ENCODE measurements at regions not wholly inside any gene's neighbourhood (a gene's known extent, or its start where the extent isn't known, plus 50 kb on each side); places are given as distances from the start of the nearest gene placed in this dataset.
"Not testable (repeated sequence)": the region's sequence is repeated elsewhere in the genome, so short reads cannot be mapped to it uniquely, and the experiment has no call there.

DNA sequence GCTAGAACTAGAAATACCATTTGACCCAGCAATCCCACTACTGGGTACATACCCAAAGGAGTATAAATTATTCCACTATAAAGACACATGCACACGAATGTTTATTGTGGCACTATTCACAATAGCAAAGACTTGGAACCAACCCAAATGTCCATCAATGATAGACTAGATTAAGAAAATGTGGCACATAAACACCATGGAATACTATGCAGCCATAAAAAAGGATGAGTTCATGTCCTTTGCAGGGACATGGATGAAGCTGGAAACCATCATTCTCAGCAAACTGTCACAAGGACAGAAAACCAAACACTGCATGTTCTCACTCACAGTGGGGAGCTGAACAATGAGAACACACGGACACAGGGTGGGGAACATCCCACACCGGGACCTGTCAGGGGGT, 207.8 kb upstream of the CCDC196 start:
- not testable (repeated sequence) for DNase-seq (ENCODE audit: low read depth)

DNA sequence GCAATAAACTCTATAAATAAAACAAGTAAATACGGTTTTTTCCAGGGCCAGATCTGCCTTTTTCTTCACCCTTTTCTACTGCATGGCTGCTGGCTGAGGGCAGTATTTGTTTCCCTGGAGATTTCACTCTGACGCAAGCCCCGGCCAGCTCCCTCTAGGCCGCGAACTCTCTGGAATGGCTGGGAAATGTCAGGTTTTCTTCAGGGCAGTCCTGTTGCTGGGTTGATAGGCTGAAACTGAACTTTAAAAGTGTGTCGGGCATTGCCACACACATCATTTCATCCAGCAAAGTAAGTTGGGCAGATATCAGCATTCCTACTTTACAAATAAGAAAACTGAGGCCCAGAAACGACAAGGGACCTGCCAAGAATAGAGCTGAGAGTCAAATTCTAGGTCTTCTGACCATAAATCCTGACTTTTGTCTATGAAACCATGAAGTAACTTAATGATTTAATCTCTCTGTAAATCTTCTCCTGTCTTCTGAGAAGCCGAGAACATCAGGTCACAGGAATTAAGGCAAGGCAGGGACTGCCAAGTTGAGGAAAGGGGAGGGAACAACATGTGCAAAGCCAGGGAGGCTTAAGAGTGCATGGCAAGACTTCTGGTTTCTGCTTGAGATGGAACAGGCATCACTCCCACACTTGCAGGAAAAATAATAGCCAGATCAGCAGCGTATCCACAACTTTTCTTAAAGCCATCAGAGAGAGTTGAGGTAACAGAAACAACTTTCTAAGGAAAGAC, 205.0 kb upstream of the CCDC196 start:
- DNase-seq (ENCODE audit: low read depth), result no peak

DNA sequence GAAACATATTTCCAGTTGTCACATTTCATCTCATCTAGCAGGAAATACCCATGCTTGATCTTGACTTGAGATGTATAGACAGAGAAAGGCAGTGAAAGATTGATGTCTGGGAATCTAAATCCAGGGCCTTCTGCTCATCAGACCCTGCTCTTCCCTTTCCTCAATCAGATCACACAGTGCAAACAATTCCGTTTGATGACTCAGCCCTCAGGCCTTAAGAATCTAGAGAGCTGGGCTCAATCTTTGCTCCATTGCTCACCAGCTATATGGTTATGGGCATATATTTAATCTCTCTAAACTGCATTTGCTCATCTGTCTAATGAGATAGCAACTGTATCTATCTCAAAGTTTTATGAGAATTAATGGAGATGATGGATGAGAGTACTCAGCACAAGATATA, 201.8 kb upstream of the CCDC196 start:
- DNase-seq (ENCODE audit: low read depth), result no peak

DNA sequence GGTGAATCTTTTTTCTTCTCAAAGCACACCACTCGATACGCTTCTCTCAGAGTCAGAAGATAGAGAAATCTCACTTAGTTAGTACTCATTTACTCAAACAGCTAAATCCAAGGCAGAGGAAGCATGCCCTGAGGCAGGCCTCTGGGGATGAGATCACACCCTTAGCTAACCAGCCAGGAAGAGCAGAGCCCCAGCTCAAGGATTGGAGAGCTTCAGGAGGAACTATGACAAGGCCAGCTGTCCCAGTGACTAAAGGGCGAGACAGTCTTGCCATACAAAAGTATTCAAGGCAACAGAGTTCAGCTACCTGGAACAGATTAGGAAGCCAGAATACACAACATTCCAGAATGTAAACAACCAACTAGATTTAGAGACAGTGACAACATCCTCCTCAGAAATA, 197.7 kb upstream of the CCDC196 start:
- DNase-seq (ENCODE audit: low read depth), result no peak

DNA sequence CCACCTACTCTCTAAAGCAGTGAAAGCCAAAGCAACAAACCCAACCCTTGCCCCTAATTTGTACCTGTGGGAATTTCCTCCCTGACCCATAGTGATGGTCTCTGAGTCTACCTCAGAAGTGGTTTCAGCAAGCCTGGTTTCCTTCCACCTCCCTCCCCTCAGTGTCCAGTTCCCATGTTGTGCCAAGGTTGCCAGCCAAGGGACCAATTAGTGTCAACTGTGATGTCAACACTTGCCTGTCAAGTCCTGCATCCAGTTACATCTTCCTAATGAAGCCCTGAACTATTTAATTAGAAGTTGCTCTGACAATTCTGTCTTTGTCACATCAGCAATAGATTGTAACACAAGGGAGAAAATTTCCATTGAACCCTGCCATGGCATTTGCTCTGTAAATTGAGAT, 194.4 kb upstream of the CCDC196 start:
- DNase-seq (ENCODE audit: low read depth), result no peak

DNA sequence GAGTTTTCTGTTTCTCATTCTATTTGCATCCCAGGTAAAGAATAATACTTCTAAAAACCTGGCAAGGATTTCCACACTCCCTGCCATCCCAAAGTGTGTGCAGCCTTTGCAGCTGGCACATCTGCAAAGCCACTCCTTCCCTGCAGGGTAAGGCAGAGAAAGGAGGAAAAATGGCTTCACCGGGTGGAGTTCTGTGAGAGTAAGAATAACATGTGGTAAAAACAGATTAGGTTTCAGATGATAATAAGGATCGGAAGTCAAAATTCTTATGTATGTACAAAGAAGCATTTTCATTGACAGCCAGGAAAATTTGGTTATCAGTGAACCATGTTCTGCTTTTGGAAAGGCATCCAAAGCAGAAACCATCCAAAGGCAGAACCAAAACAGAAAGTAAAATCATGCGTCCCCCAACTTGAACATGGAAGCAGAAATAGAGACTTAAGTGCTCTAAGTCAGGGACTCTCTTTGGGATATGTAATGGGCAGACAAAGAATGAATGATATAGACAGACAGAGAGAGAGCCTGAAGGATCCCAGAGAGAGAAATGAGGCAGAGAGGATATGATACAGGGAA, 192.6 kb upstream of the CCDC196 start:
- DNase-seq (ENCODE audit: low read depth), result no peak

DNA sequence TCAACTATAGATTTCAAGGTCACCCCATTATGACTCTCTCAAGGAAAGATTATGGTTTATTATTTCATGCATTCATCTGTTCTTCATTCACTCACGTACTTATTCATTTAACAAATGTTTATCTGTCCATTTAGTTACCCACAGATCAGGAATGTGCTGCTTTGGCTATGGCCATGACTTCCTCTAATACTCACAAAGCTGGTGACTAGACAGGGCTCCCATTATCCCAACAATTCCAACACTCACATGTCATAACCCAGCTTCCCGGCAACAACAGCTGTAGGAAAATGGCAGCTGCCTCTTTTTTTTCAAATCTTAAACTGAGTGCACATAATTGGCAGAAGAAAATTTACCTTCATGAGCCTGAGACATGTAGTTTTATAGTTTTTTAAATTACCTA, 190.8 kb upstream of the CCDC196 start:
- no peak for DNase-seq (ENCODE audit: low read depth)

DNA sequence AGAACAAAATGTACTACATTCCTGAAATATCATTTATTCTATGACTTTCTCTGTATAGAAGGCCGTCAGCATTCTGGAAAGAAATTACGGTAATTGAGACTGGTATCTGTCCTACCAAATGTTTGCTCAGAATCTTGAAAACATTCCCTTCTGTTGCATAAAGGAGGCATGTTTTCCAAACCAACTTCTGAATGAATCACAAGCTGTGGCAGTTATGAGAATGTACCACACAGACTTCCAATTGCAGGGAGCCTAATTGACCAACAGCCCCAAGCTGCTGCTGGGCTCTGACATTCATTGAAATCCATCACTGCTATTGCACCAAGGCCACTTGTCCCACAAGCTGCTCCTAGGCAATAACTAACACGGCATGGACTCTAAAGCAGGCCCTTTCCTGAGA, 185.3 kb upstream of the CCDC196 start:
- DNase-seq (ENCODE audit: low read depth), result no peak

DNA sequence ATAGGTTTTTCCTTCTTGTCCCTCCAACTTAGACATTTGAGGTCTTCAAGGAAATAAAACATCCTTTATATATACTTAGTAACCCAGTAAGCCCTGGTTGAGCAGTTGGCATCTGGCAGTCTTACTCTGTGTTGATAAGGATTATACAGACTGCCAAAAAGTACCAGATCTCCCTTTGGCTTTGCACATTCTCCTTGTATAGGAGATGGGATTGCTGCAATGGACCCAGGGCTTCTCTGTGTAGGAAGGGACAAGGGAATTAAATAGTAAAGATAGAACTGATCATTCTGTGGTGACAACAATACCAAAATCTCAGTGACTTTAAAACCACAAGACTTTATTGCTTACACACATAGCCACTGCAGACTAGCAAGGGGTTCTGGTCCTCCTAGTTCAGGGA, 180.1 kb upstream of the CCDC196 start:
- DNase-seq (ENCODE audit: low read depth), result no peak

DNA sequence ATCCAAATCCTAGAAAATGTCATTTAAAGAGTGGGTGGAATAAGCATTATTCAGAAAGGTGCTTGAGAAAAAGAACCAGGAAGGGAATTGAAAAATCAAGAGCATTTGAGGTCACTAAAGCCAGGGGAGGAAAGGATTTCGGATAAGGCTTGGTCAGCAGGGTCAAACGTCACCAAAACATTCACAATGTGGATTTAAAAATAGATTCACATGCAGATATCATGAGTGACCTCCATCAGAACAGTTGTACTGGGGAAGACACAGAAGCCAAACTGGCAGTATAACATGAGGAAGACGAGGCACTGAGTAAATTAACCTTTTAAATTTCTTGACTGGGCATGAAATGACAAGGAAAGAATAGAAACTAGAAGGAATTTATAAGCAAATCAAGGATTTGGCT, 175.1 kb upstream of the CCDC196 start:
- no peak for DNase-seq (ENCODE audit: low read depth)

DNA sequence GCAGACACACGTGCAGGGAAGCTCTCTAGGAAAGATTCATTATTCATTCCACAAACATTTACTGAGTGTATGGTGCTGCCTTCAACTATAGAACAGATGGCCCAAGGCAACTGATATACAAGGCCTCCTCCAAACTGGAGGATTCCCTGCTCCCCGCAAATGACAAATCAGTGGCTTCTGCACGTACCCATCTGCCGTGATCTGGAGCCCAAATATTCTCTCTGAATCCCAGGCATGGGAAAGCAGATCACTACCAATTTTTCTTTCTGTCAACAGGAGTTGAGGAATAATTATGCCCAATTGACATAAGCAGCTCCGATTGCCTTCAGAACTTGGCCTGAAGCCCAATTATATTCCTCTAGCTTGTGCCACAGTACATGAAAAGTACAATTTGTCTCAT, 174.2 kb upstream of the CCDC196 start:
- no peak for DNase-seq (ENCODE audit: low read depth)

DNA sequence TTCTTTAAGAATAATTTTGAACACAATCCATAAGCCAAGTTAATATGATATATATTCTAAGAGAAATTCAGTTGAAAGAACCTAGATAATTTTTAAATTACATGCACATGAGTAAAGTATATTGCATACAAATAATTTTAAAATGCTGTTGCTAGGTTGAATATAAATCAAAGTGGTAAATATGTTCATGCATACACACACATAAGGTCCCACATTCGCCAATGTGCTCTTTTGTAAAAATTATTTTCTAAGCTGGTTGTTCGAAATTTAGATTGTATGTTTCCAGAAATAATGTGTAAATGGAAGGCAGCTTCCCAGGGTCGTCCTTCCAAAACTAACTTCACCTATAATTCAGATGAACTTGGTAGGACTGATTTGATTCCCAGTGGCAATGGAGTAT, 173.7 kb upstream of the CCDC196 start:
- no peak for DNase-seq (ENCODE audit: low read depth)

DNA sequence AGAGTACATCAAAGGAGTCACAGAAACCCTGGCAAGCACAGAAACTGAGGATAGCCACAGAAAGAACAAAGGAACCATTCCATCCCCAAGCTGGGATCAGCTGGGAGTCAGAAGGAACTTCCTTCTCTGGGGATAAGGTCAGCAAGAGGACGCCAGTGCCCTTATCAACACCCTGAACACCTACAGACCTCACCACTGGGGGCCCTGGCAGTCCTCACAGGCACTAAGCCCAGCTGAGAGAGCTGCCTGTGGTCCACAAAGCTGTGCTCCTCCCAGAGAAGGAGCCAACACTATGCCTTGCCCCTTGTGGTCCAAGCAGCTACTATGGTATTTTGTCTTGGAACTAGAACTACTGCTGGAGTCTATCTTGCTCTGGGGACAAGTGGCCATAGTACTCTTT, 171.1 kb upstream of the CCDC196 start:
- DNase-seq (ENCODE audit: low read depth), result no peak

DNA sequence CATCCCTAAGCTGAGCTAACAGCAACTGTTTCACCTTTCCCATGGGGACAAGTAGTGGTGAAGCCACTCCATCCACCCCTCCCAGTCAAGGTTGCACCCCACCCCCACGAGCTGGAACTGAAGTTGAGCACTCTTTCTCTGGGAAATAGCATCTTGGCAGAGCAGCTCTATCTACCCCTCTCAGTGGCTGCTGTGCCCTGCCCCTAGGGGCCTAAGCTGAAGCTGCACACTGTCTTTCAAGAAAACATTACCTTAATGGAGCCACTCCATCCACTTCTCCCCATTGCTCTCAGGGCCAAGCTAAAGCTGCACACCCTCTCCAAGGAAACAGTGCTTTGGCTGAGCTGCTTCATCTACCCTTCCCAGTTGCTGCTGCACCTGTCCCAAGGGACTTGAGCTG, 170.6 kb upstream of the CCDC196 start:
- no peak for DNase-seq (ENCODE audit: low read depth)

DNA sequence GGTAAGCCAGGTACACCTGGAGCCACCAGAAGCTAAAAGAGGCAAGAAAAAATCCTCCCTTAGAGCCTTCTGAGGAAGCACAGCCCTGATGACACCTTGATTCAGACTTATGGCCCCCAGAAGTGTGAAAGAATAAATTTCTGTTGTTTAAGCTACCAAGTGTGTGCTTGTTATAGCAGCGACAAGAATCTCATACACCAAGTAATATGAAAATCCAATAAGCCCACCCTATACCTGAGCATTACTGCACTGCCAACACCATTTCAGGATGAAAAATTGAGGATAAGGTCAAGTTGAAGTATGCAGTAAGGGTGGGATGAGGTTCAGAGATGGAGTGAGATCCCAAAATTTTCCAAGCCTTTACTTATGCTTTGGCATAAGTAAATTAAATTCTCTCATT, 163.6 kb upstream of the CCDC196 start:
- DNase-seq (ENCODE audit: low read depth), result no peak

DNA sequence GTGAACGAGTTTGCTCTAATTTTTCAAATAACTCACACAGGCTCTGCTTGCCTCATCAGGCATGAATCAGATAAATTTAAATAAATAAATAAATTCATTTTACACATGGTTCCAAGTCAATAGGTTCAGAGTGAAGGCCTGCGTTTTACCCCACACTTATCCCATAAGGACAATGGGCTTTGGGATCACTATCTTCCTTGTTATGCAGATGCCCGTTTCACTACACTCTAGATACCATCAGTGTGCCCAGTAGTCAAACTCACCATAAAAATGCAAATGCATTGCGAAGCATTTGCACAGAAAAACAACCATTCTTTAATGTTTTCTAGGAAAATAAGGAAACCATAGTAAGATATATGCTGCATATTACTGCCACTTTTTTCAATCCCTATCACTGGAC, 155.9 kb upstream of the CCDC196 start:
- no peak for DNase-seq (ENCODE audit: low read depth)

DNA sequence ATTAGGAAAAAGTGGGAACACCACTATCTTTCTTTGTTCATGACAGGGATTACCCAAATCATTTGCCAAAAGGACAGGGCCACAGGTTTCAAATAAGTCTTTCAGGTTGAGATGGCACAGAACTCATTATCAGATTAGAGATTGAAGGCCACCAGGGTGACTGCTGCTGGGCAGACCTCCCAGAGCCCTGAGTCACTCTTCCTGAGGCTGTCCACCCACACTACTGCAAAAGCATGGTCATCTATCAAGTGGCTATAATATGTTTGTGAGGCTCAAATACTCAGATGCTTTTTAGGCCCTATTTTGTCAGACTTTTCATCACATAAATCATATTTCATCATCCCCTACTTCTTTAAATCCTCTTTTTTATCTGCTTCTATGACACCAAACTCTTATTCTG, 155.3 kb upstream of the CCDC196 start:
- DNase-seq (ENCODE audit: low read depth), result no peak

DNA sequence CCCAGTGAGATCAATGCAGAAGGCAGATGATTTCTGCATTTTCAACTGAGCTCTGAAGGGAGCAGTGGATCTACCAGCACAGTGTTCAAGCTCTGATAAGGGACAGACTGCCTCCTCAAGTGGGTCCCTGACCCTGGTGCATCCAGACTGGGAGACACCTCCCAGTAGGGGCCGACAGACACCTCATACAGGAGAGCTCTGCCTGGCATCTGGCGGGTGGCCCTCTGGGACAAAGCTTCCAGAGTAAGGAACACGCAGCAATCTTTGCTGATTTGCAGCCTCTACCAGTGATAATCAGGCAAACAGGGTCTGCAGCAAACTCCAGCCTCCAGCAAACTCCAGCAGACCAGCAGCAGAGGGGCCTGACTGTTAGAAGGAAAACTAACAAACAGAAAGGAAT, 152.9 kb upstream of the CCDC196 start:
- DNase-seq (ENCODE audit: low read depth), result not testable (repeated sequence)

DNA sequence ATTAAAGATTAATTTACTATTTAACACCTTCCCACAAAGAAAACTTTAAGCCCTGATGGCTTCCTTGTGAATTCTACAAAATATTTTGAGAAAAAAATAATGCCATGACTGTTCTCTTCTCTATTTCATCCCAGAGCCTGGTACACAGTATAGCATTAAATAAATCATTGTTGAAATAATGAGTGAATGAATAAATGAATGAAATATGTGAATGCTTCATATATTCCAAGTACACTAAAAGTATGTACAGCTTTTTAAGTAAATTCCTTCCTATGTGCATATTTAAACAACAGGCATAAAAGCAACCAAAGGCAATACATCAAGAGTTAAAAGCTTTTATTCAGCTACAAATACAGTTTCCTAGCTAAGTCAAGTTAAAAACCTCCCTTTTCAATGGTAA, 144.9 kb upstream of the CCDC196 start:
- DNase-seq (ENCODE audit: low read depth), result no peak

DNA sequence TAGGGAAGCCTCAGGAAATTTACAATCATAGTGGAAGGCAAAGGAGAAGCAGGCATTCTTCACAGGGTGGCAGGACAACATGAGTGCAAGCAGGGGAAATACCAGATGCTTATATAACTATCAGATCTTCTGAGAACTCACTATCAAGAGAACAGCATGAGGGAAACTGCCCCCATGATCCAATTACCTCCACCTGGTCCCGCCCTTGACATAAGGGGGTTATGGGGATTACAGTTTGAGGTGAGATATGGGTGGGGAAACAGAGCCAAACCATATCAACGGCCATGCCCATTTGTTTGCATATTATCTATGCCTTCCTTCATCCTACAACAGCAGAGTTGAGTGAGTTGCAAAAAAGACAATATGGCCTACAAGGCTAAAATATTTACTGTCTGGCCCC, 140.2 kb upstream of the CCDC196 start:
- DNase-seq (ENCODE audit: low read depth), result no peak

DNA sequence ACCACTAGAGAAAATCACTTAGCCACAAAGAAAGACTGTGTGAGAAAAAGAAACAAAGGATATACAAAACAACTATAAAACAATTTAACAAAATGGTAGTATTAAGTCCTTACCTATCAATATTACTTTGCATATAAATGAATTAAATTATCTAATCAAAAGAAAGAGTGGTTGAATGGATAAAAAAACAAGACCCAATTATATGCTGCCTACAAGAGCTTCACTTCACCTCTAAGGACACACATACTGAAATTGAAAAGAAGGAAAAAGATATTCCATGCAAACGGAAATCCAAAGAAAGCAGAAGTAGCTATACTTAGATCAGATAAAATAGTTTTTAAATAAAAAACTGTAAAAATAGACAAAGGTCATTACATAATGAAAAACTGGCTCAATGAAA, 134.9 kb upstream of the CCDC196 start:
- DNase-seq (ENCODE audit: low read depth), result no peak

DNA sequence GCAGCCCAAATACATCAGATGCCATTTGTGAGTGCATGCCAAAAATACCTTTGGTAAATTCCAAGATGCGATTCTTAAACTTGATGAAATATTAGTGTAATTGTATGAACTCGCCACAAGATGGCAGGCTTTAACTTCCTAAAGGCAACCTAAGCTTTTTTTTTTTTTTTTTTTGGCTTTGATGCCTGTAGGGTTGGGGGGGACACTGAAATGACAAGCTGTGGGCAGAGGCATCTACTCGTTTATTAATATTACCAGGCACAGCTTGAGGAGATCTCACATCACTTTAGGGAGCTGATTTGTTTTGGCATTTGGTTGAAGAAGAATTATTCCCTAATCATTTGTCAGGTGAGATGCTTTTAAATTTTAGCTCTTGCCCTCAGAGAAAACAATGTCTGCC, 126.7 kb upstream of the CCDC196 start:
- no peak for DNase-seq (ENCODE audit: low read depth)

DNA sequence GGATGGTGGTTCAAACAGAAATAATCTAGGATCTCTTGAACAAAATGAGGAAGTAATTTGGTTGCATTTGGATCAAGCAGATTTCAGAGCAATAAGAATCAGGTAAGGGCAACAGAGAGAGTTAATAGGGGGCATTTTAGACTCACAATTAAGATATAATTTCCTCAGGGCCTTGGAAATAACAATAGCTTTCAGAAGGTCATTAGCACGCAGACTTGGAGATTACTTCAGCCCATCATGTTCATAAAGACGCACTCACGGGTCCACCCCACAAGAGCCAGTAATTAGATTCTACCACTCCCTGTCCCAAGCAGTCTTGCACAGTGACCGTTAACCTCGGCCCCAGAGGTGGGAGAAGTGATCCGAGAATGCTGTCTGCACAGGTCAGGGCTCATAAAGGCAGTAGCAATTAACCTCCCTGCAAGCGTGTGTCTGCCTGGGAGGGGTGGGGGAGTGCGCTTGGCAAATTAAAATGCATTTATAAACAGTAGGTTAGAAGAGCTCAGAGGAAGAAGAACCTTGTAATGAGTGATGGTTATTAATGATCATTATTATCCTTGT, 125.7 kb upstream of the CCDC196 start:
- no peak for DNase-seq (ENCODE audit: low read depth)

DNA sequence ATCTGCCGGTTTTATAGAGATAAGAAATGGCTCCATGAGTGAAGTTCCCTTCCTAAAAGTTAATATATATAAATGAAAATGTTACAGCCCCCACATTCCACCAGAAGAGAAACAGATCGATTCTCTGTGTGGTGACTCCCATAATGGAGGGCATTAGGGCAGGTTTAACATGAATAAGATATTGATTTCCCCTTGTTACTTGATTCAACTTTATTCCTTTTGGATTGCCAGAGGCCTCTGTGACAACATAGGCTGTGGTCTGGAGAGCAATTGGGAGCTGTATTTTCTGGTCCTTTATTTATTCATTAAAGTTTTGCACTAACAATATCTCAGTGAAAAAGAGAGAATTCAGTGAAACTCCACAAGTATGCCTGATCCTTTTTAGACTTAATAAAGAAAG, 125.2 kb upstream of the CCDC196 start:
- DNase-seq (ENCODE audit: low read depth), result no peak
